Stimulated activated naive B cell treated with anti-CD40 and anti-IgM and Interleukin-4, amounts not matched to agents 10 μg/mL and 1 μg/mL and 100 μg/mL, for 72 hours (primary cell): ENCODE measurements at regions not wholly inside any gene's neighbourhood (a gene's known extent, or its start where the extent isn't known, plus 50 kb on each side); places are given as distances from the start of the nearest gene placed in this dataset.
"Not testable (repeated sequence)": the region's sequence is repeated elsewhere in the genome, so short reads cannot be mapped to it uniquely, and the experiment has no call there.

Source experiments
- ATAC-seq, 2 donors: fragments of 150-1000 bp; cut with Tn5 transposase; replicated peaks; 2 replicates each; pipeline ENCODE4 v1.10.0; 2021; ENCODE audit warnings: moderate library complexity in 1 of 2
- DNase-seq: peaks from one replicate; pipeline ENCODE4 v3.0.0; 2021
- H3K27ac Mint-ChIP-seq: one replicate; pipeline ENCODE4 v1.8.0; 2022; ENCODE audit warnings: mild to moderate bottlenecking, mixed read lengths
- H3K27me3 Mint-ChIP-seq, 2 donors: one replicate each; pipeline ENCODE4 v1.8.0; 2022; ENCODE audit warnings: mixed read lengths in 2 of 2
- H3K36me3 Mint-ChIP-seq, 2 donors: one replicate each; pipeline ENCODE4 v1.8.0; 2022; ENCODE audit warnings: mixed read lengths in 2 of 2, mild to moderate bottlenecking in 1 of 2
- H3K4me1 Mint-ChIP-seq, 2 donors: one replicate each; pipeline ENCODE4 v1.8.0; 2022; ENCODE audit warnings: mixed read lengths in 2 of 2, mild to moderate bottlenecking in 1 of 2
- H3K4me3 Mint-ChIP-seq, 2 donors: one replicate each; pipeline ENCODE4 v1.8.0; 2022; ENCODE audit warnings: mild to moderate bottlenecking in 2 of 2, mixed read lengths in 2 of 2, moderate library complexity in 1 of 2
- H3K9me3 Mint-ChIP-seq, 2 donors: one replicate each; pipeline ENCODE4 v1.8.0; 2022; ENCODE audit warnings: mixed read lengths in 2 of 2, mild to moderate bottlenecking in 1 of 2

- no peak overlapping the region for H3K4me3 Mint-ChIP-seq
- H3K4me1 Mint-ChIP-seq: peaks cover 20 to 29% of the 10 kb centered on the region in 2 donors
- DNase-seq (no peak), ATAC-seq (no peak)
- no peak overlapping the region for H3K27ac Mint-ChIP-seq
- peaks cover 9 to 19% of the 10 kb centered on the region in 2 donors for H3K27me3 Mint-ChIP-seq
- peaks cover 0 to 4% of the 10 kb centered on the region in 2 donors for H3K36me3 Mint-ChIP-seq
- no peaks in the 10 kb centered on the region for H3K9me3 Mint-ChIP-seq
These were observed 351.7 kb downstream of the CDC5L start for GRCh38 chr6:44739181-44739580.

GRCh38 chr6:44740566-44741120 is 353.1 kb downstream of the CDC5L start:
- H3K4me3 Mint-ChIP-seq: no peak overlapping the region
- H3K27me3 Mint-ChIP-seq: peaks cover 9 to 22% of the 10 kb centered on the region in 2 donors
- H3K4me1 Mint-ChIP-seq: peaks cover 15 to 19% of the 10 kb centered on the region in 2 donors
- H3K9me3 Mint-ChIP-seq: peaks cover 0 to 5% of the 10 kb centered on the region in 2 donors
- no peak for DNase-seq
- peaks cover 3 to 4% of the 10 kb centered on the region in 2 donors for H3K36me3 Mint-ChIP-seq
- H3K27ac Mint-ChIP-seq: no peak overlapping the region
- ATAC-seq: no peak

GRCh38 chr6:44742201-44742600 is 354.7 kb downstream of the CDC5L start:
- ATAC-seq (no peak), DNase-seq (no peak)
- Mint-ChIP-seq H3K9me3 (peaks cover 0 to 5% of the 10 kb centered on the region in 2 donors), H3K36me3 (peaks cover 3 to 4% of the 10 kb centered on the region in 2 donors), H3K4me1 (peaks cover 12 to 15% of the 10 kb centered on the region in 2 donors), H3K27me3 (peaks cover 9 to 22% of the 10 kb centered on the region in 2 donors), H3K4me3 (no peak overlapping the region), H3K27ac (no peak overlapping the region)

GRCh38 chr6:44742828-44743372 is 355.4 kb downstream of the CDC5L start:
- no peak for ATAC-seq
- Mint-ChIP-seq H3K27me3 (peaks cover 9 to 22% of the 10 kb centered on the region in 2 donors), H3K4me1 (peaks cover 7 to 11% of the 10 kb centered on the region in 2 donors), H3K4me3 (no peak overlapping the region), H3K36me3 (peaks cover 3 to 4% of the 10 kb centered on the region in 2 donors), H3K9me3 (peaks cover 0 to 5% of the 10 kb centered on the region in 2 donors), H3K27ac (no peak overlapping the region)
- no peak for DNase-seq

- peaks cover 3 to 18% of the 10 kb centered on the region in 2 donors for H3K9me3 Mint-ChIP-seq
- ATAC-seq, H3K27me3 Mint-ChIP-seq, H3K27ac Mint-ChIP-seq, H3K36me3 Mint-ChIP-seq, H3K4me3 Mint-ChIP-seq, H3K4me1 Mint-ChIP-seq, DNase-seq: not testable (repeated sequence)
These were observed 372.6 kb downstream of the CDC5L start for GRCh38 chr6:44760116-44760515.

GRCh38 chr6:44761046-44761445 is 373.5 kb downstream of the CDC5L start:
- no peak overlapping the region for H3K4me3 Mint-ChIP-seq
- H3K36me3 Mint-ChIP-seq: no peaks in the 10 kb centered on the region
- ATAC-seq (no peak), DNase-seq (no peak)
- H3K4me1 Mint-ChIP-seq: no peaks in the 10 kb centered on the region
- H3K27me3 Mint-ChIP-seq: peaks cover 4% of the 10 kb centered on the region in 2 donors
- no peak overlapping the region for H3K27ac Mint-ChIP-seq
- peaks cover 3 to 16% of the 10 kb centered on the region in 2 donors for H3K9me3 Mint-ChIP-seq

GRCh38 chr6:44762496-44762895 is 375.0 kb downstream of the CDC5L start:
- no peaks in the 10 kb centered on the region for H3K4me1 Mint-ChIP-seq

GRCh38 chr6:44771647-44772415 is 384.3 kb downstream of the CDC5L start:
- DNase-seq (no peak), ATAC-seq (no peak)
- Mint-ChIP-seq H3K27me3 (peaks cover 0 to 12% of the 10 kb centered on the region in 2 donors), H3K27ac (no peak overlapping the region), H3K9me3 (peaks cover 0 to 4% of the 10 kb centered on the region in 2 donors), H3K36me3 (no peaks in the 10 kb centered on the region), H3K4me1 (no peaks in the 10 kb centered on the region), H3K4me3 (no peak overlapping the region)

More at GRCh38 chr6:44762496-44762895, 375.0 kb downstream of the CDC5L start:
- Mint-ChIP-seq H3K36me3 (no peaks in the 10 kb centered on the region), H3K27ac (no peak overlapping the region), H3K9me3 (peaks cover 3 to 16% of the 10 kb centered on the region in 2 donors), H3K27me3 (peaks cover 4% of the 10 kb centered on the region in 2 donors), H3K4me3 (no peak overlapping the region)
- ATAC-seq (no peak), DNase-seq (no peak)

- H3K27ac Mint-ChIP-seq: no peak overlapping the region
- H3K36me3 Mint-ChIP-seq: no peaks in the 10 kb centered on the region
- DNase-seq (no peak), ATAC-seq (no peak)
- H3K27me3 Mint-ChIP-seq: peaks cover 0 to 12% of the 10 kb centered on the region in 2 donors
- H3K4me1 Mint-ChIP-seq: no peaks in the 10 kb centered on the region
- H3K4me3 Mint-ChIP-seq: no peak overlapping the region
- peaks cover 0 to 4% of the 10 kb centered on the region in 2 donors for H3K9me3 Mint-ChIP-seq
These were observed 385.3 kb downstream of the CDC5L start for GRCh38 chr6:44772838-44773237.

- Mint-ChIP-seq H3K27me3 (peaks cover 0 to 9% of the 10 kb centered on the region in 2 donors), H3K9me3 (peaks cover 0 to 6% of the 10 kb centered on the region in 2 donors), H3K27ac (no peak overlapping the region), H3K36me3 (peaks cover 0 to 3% of the 10 kb centered on the region in 2 donors), H3K4me1 (peaks cover 9 to 11% of the 10 kb centered on the region in 2 donors), H3K4me3 (no peak overlapping the region)
- ATAC-seq (no peak), DNase-seq (no peak)
These were observed 387.6 kb downstream of the CDC5L start for GRCh38 chr6:44775121-44775520.

- DNase-seq: no peak
- peaks cover 0 to 9% of the 10 kb centered on the region in 2 donors for H3K27me3 Mint-ChIP-seq
- peaks cover 0 to 3% of the 10 kb centered on the region in 2 donors for H3K36me3 Mint-ChIP-seq
- peaks cover 0 to 6% of the 10 kb centered on the region in 2 donors for H3K9me3 Mint-ChIP-seq
- no peak overlapping the region for H3K27ac Mint-ChIP-seq
- no peak overlapping the region for H3K4me3 Mint-ChIP-seq
- no peak for ATAC-seq
- H3K4me1 Mint-ChIP-seq: peaks cover 9 to 12% of the 10 kb centered on the region in 2 donors
These were observed 388.8 kb downstream of the CDC5L start for GRCh38 chr6:44776344-44776743.

GRCh38 chr6:44778513-44778912 is 391.0 kb downstream of the CDC5L start:
- H3K27me3 Mint-ChIP-seq: peaks cover 0 to 9% of the 10 kb centered on the region in 2 donors
- no peak overlapping the region for H3K27ac Mint-ChIP-seq
- peaks cover 0 to 6% of the 10 kb centered on the region in 2 donors for H3K9me3 Mint-ChIP-seq
- peaks cover 9 to 12% of the 10 kb centered on the region in 2 donors for H3K4me1 Mint-ChIP-seq
- DNase-seq: no peak
- no peak for ATAC-seq
- H3K4me3 Mint-ChIP-seq: no peak overlapping the region
- peaks cover 0 to 3% of the 10 kb centered on the region in 2 donors for H3K36me3 Mint-ChIP-seq
